HUES48 (cell line): ENCODE measurements at regions not wholly inside any gene's neighbourhood (a gene's known extent, or its start where the extent isn't known, plus 50 kb on each side); places are given as distances from the start of the nearest gene placed in this dataset.

Experiments
- H3K27ac ChIP-seq: one replicate; pipeline ENCODE4 v1.7.0; 2013; ENCODE audit warnings: low read depth, low read length, inconsistent platforms
- H3K27me3 ChIP-seq: 2 replicates; pipeline ENCODE4 v1.6.1; 2013; ENCODE audit warnings: mild to moderate bottlenecking, low read length; ENCODE audit not compliant: control insufficient read depth, insufficient read depth
- H3K36me3 ChIP-seq: 2 replicates; pipeline ENCODE4 v1.6.1; 2013; ENCODE audit warnings: low read length; ENCODE audit not compliant: control insufficient read depth, insufficient read depth
- H3K4me1 ChIP-seq: 2 replicates; pipeline ENCODE4 v1.6.1; 2013; ENCODE audit warnings: mild to moderate bottlenecking, low read length; ENCODE audit not compliant: control insufficient read depth, insufficient read depth
- H3K4me3 ChIP-seq: 2 replicates; pipeline ENCODE4 v1.5.1; 2013; ENCODE audit warnings: mild to moderate bottlenecking, low read depth, low read length
- H3K9ac ChIP-seq: 2 replicates; pipeline ENCODE4 v1.6.1; 2013; ENCODE audit warnings: mild to moderate bottlenecking, low read depth, low read length, moderate library complexity
- H3K9me3 ChIP-seq: 2 replicates; pipeline ENCODE4 v1.6.1; 2013; ENCODE audit warnings: low read length; ENCODE audit not compliant: control insufficient read depth, insufficient read depth

DNA sequence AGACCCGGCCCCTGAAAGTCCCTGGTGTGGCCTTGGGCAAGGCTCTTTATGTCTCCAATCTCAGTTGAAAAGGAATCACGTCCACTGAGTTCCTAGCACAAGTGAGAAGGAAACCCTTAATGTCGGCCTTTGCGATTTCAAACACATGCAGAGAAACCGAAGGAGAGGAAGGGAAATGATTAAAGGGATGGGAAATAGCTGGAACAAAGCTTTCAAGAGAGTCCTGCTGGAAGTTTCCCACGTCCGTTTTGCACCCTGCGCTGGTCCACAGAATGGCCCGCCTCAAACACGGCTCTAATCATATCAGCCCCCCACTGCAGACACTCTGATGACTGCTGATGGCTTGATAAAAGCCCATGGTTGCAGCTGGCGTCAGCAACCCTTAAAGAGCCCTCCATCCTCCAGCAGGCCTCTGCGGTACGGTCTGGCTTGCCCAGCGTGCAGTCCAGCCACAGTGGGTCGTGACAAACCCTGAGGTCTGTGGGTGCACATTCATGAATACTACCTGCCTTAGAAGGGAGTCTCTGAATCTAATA lies 765.5 kb upstream of the EEF2KMT start:
- Histone ChIP-seq H3K4me1 (peaks cover 14% of the 10 kb centered on the region), H3K4me3 (no peak overlapping the region), H3K27ac (no peak overlapping the region), H3K9me3 (no peaks in the 10 kb centered on the region), H3K27me3 (no peaks in the 10 kb centered on the region), H3K9ac (no peak overlapping the region), H3K36me3 (no peaks in the 10 kb centered on the region)

DNA sequence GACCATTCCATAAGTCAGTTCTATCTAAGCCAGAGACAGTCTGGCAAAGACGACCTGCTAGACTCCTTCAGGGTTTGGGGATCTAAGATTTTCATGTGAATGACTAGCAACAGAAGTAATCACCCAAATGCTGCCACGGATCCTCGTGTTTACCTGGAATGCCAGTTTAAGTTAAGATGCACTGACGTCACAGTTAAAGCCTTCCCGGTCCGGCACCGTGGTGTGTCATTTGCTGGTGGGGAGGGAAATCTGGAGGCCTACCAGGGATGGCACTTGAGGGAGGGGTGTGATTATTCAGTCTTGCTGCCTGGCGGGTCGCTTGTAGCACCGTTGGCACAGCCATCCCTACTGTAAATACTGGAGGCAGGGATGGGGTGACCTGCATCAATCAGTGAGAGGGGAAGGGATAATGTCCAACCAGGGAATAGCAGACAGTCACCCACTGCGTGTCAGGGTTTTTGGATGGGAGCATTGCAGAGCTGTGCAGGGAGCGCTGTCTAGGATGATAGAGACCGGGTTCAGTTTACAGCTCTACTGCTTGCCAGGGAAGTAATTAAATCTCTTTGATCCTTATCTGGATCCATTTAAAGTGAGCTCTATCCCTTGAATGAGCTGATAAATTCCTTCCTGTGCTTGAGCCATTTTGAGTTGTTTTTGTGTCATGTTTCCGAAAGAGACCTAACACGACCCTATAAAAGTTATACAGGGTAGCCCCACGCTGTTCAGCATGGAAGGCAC lies 764.7 kb upstream of the EEF2KMT start:
- Histone ChIP-seq H3K27me3 (no peaks in the 10 kb centered on the region), H3K27ac (no peak overlapping the region), H3K4me1 (peaks cover 14% of the 10 kb centered on the region), H3K9ac (no peak overlapping the region), H3K4me3 (no peak overlapping the region), H3K36me3 (no peaks in the 10 kb centered on the region), H3K9me3 (no peaks in the 10 kb centered on the region)

DNA sequence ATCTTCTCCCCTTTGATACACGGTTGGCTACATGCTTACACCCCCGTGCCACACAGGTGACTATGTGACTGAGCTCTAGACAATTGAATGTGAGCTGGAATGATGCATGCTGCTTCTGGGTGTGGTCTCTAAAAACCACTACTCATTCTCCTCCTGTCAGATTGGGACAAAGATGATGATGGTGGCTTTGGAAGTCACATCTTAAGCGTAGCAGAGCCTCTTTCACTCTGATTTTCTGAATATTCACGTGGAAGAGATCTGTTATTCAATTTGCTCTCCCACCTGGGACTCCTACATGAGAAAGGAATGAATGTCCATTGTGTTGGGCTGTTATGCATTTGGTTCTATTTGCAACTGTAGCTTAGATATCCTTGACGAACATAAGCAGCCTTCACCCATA lies 763.6 kb upstream of the EEF2KMT start:
- H3K27ac ChIP-seq, result no peak overlapping the region
- H3K27me3 ChIP-seq, result no peaks in the 10 kb centered on the region
- H3K9me3 ChIP-seq, result no peaks in the 10 kb centered on the region
- H3K9ac ChIP-seq, result no peak overlapping the region
- H3K36me3 ChIP-seq, result no peaks in the 10 kb centered on the region
- no peak overlapping the region for H3K4me3 ChIP-seq
- peaks cover 14% of the 10 kb centered on the region for H3K4me1 ChIP-seq

DNA sequence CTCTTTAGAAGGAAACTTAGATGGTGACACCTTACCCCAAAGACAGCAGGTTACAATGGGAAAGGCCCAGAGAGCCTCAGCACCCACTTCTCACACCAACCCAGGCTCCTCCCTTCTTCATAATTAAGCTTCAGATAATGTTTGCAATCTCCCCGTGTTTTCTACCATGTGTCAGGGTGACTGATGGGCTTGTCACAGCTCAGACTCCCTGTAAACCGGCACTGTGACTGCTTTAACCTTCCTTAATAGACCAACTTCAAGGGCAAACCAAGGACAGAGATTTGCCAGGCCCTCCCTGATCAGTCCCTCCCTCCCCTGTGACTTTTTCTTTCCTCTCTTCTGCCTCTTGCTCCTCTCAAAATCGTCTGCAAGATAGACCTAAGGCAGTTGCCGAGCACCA lies 760.6 kb upstream of the EEF2KMT start:
- Histone ChIP-seq H3K4me1 (peaks cover 14% of the 10 kb centered on the region), H3K36me3 (no peaks in the 10 kb centered on the region), H3K27me3 (no peaks in the 10 kb centered on the region), H3K27ac (no peak overlapping the region), H3K9ac (no peak overlapping the region), H3K9me3 (no peaks in the 10 kb centered on the region), H3K4me3 (no peak overlapping the region)

DNA sequence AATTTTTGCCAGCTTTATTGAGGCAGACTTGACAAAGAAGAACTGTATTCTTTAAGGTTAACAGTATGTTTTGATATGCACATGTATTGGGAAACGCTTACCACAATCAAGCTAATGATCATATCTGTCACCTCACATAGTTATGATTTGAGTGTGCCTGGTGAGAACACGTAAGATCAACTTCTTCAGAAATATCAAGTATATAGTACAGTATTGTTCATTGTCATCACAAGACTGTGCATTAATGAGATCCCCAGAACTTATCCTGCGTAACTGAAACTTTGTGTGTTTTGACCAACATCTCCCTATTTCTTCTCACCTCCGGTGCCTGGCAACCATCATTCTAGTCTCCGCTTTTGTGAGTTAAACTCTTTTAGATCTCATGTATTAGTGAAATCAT lies 756.4 kb upstream of the EEF2KMT start:
- H3K27me3 ChIP-seq, result no peaks in the 10 kb centered on the region
- 0 out of 2 replicates have a peak, but pooled peaks cover under 1% of the 10 kb centered on the region for H3K4me1 ChIP-seq
- H3K9me3 ChIP-seq, result no peaks in the 10 kb centered on the region
- no peak overlapping the region for H3K27ac ChIP-seq
- no peak overlapping the region for H3K4me3 ChIP-seq
- no peaks in the 10 kb centered on the region for H3K36me3 ChIP-seq
- no peak overlapping the region for H3K9ac ChIP-seq

DNA sequence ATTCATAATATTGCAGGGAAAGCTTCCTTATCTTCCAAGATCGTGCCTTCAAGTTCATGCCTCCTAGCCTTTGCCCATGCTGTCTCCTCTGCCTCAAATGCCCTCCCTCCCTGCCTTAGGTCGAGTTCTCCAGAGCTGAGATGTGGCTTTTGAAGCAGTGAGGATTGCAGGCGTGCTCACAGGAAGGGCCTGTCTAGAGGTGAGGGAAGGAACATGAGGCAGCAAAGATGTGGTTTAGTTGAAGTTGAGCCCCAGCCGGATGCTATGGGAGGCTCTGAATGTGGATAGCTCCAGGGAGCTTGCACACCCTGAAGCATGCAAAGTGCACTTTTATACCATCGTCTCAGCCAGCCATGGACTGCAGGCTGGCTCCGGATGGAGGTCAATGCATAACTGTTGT lies 754.6 kb upstream of the EEF2KMT start:
- Histone ChIP-seq H3K4me1 (no peaks in the 10 kb centered on the region), H3K9ac (no peak overlapping the region), H3K9me3 (no peaks in the 10 kb centered on the region), H3K27ac (no peak overlapping the region), H3K36me3 (no peaks in the 10 kb centered on the region), H3K27me3 (no peaks in the 10 kb centered on the region), H3K4me3 (no peak overlapping the region)

DNA sequence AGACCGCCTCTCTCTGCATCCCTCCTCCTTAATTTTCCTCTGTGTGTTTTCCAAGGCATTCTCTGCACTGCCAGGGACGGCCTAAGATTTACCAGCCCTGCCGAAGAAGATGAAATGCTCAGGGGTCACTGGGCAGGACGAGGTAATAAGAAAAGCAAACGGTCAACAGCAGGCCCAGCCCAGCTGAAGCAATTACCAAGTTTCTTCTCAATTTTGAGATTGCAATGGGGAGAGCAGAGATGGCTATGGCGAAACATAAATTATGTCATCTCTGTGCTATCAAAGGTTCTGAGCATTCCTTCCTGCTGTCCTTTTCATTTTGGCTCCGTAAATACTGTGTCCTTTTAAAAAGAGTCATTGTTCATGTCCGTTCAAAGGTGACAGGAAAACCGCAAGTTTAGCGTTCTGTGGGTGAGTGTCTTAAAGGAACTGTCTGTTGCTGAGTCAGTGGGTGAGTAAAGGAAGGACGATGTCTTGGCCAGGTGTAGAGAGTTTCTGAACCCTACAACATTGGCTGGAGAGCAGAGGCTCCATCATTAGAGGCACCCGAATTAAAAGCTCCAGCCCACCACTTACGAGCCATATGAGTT lies 753.9 kb upstream of the EEF2KMT start:
- H3K36me3 ChIP-seq, result no peaks in the 10 kb centered on the region
- no peak overlapping the region for H3K9ac ChIP-seq
- no peak overlapping the region for H3K27ac ChIP-seq
- H3K9me3 ChIP-seq, result no peaks in the 10 kb centered on the region
- no peaks in the 10 kb centered on the region for H3K4me1 ChIP-seq
- no peak overlapping the region for H3K4me3 ChIP-seq
- no peaks in the 10 kb centered on the region for H3K27me3 ChIP-seq

DNA sequence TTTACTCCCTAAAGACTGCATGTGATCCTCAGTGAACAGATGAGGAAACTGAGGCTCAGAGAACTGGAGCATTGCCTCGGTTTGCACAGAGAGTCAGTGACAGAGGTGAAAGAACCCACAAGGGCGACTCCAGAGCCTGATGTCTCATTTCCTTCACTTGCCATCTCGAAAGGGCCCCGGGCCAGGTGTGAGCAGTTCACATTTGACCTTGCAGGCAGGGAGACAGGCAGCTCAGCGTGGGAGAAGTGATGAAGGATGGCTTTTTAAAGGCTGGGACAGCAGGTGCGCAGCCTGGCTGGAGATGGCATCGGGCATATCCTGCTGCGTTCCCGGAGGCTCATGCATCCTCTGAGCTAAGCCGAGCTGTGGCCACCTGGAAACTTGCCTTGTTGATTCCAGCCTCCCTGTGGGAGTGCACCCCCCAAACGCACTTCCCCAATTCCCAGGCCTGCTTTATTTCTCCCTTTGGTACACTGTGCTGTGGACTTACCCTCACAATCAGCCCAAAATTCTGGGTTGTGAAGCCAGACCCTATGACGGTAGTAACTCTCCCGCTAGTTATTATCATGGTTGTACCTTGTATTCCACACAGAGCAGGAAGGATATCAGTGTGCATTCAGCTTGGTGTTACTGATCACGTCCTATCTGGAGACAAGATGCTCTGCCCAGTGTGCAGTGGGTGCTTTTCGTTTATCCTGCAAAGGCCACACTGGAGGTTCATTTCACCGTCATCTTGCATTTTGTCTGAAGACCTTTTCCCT lies 753.2 kb upstream of the EEF2KMT start:
- Histone ChIP-seq H3K4me3 (no peak overlapping the region), H3K9me3 (no peaks in the 10 kb centered on the region), H3K36me3 (no peaks in the 10 kb centered on the region), H3K27ac (no peak overlapping the region), H3K27me3 (no peaks in the 10 kb centered on the region), H3K9ac (no peak overlapping the region), H3K4me1 (no peaks in the 10 kb centered on the region)

DNA sequence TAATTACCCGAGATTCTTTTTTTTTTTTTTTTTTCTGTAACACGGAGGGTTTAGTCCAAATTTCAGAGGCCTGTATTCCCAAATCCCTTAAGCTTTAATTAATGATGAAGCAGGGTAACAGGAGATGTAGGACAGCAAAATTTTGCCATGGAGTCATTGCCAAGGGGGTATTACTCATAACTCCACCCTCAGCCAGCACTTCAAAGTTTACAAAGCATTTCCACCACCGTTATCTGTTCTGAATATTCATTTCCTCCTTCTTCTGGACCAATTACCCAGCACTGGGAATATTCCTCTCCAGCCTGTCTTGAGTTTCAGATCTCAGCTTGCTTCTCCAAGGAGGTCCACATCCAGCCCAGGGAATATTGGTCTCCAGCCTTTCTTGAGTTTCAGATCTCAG lies 747.5 kb upstream of the EEF2KMT start:
- no peak overlapping the region for H3K4me3 ChIP-seq
- H3K27ac ChIP-seq, result no peak overlapping the region
- H3K27me3 ChIP-seq, result no peaks in the 10 kb centered on the region

DNA sequence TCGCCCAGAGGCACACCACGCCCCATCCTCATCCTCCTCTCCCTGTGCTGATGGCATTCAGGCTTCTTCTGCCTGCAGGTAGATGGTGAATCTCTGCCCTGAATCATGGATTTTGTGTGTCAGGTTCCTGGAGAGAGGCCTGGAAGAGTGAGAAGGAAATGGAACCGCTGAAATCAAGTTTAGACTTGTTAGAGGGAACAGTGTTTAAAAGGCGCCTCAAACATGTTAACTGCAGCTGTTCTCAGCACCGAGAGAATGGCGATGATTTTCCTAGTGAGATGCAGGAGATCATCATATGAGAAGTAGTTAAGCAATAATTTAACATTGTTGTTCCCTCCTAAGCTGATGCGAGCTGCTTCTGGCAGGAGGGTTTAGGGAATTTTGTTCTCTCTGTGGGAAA lies 744.4 kb upstream of the EEF2KMT start:
- Histone ChIP-seq H3K27ac (no peak overlapping the region), H3K27me3 (no peaks in the 10 kb centered on the region), H3K4me1 (peaks cover 12% of the 10 kb centered on the region), H3K36me3 (no peaks in the 10 kb centered on the region), H3K9me3 (no peaks in the 10 kb centered on the region), H3K9ac (no peak overlapping the region), H3K4me3 (no peak overlapping the region)

More for the DNA sequence above, 747.5 kb upstream of the EEF2KMT start:
- H3K9me3 ChIP-seq, result no peaks in the 10 kb centered on the region
- peaks cover 9% of the 10 kb centered on the region for H3K4me1 ChIP-seq
- H3K9ac ChIP-seq, result no peak overlapping the region
- no peaks in the 10 kb centered on the region for H3K36me3 ChIP-seq

DNA sequence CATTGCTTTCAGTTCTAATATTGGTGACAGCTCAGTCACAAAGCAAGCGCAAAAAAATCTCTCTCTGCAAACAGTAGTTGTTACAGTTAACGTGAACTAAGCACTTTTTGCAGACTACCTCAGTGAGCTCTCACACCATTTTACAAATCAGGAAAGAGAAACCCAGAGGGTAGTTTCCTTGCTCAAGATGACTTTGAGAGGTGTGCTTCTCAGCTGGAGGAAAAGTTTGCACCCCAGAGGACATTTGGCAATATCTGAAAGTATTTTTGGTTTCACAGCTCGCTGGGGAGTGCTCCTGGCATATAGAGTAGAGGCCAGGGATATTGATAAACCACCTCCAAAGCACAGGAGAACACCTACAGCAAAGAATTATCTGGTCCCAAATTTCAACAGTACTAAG lies 741.1 kb upstream of the EEF2KMT start:
- no peak overlapping the region for H3K27ac ChIP-seq
- H3K4me3 ChIP-seq, result no peak overlapping the region
- no peaks in the 10 kb centered on the region for H3K9me3 ChIP-seq
- no peak overlapping the region for H3K9ac ChIP-seq
- H3K36me3 ChIP-seq, result no peaks in the 10 kb centered on the region
- no peaks in the 10 kb centered on the region for H3K27me3 ChIP-seq
- H3K4me1 ChIP-seq, result peaks cover 12% of the 10 kb centered on the region
